OCI-LY7 (cell line): ENCODE measurements at regions not wholly inside any gene's neighbourhood (a gene's known extent, or its start where the extent isn't known, plus 50 kb on each side); places are given as distances from the start of the nearest gene placed in this dataset.

Source experiments
- BruUV-seq: library from RNA; stranded (reverse); fragments of 400-500 nt; replicated peaks from 2 replicates; lab custom pipeline; 2021; lab: Mats Ljungman, UMichigan
- CTCF ChIA-PET: fragments of 300-600 bp; sonication (Branson Sonifier 250); formaldehyde crosslinking; loops from one replicate; lab custom pipeline; 2022; ENCODE audit warnings: antibody characterized with exemption; ENCODE audit not compliant: unreplicated experiment; lab: Charles Lee
- POLR2A ChIA-PET: fragments of 300-600 bp; sonication (Branson Sonifier 250); formaldehyde crosslinking; loops from one replicate; lab custom pipeline; 2022; ENCODE audit warnings: antibody characterized with exemption; lab: Charles Lee
- DNase-seq: peaks from one replicate; pipeline ENCODE4 v3.0.0-alpha.2; 2015; ENCODE audit warnings: low spot score
- H2AFZ ChIP-seq: fragments of 200-600 bp; sonication (generic), shearing (Covaris generic); 2 replicates; pipeline ENCODE4 v1.6.1; 2014; ENCODE audit warnings: mild to moderate bottlenecking, antibody characterized with exemption, low read length, moderate library complexity
- H3K27ac ChIP-seq: fragments of 200-600 bp; sonication (generic); 2 replicates; pipeline ENCODE4 v1.5.1; 2014; ENCODE audit warnings: mixed run types, low read depth, mild to moderate bottlenecking, moderate library complexity, low read length, inconsistent platforms; ENCODE audit not compliant: poor library complexity, severe bottlenecking
- H3K36me3 ChIP-seq: fragments of 200-600 bp; sonication (generic); 2 replicates; pipeline ENCODE4 v1.6.1; 2014; ENCODE audit warnings: mild to moderate bottlenecking, antibody characterized with exemption, low read length, moderate library complexity, mixed read lengths; ENCODE audit not compliant: insufficient read depth
- H3K4me1 ChIP-seq: fragments of 200-600 bp; sonication (generic); 2 replicates; pipeline ENCODE4 v1.5.1; 2014; ENCODE audit warnings: mild to moderate bottlenecking, low read length; ENCODE audit not compliant: insufficient read depth, poor library complexity, severe bottlenecking
- H3K4me2 ChIP-seq: fragments of 200-600 bp; sonication (generic); 2 replicates; pipeline ENCODE4 v1.6.1; 2014; ENCODE audit warnings: mild to moderate bottlenecking, low read length
- H3K4me3 ChIP-seq: fragments of 200-600 bp; sonication (generic); 2 replicates; pipeline ENCODE4 v1.5.1; 2014; ENCODE audit warnings: mild to moderate bottlenecking, low read depth, low read length; ENCODE audit not compliant: poor library complexity, severe bottlenecking
- H3K79me2 ChIP-seq: fragments of 200-600 bp; sonication (generic); 2 replicates; pipeline ENCODE4 v1.6.1; 2016; ENCODE audit warnings: low read depth, mild to moderate bottlenecking, low read length, moderate library complexity, mixed read lengths; ENCODE audit not compliant: insufficient read depth
- H3K9me2 ChIP-seq: fragments of 200-600 bp; sonication (generic); 2 replicates; pipeline ENCODE4 v1.6.1; 2016; ENCODE audit warnings: mild to moderate bottlenecking, low read length, mixed read lengths; ENCODE audit not compliant: insufficient read depth
- H3K9me3 ChIP-seq: fragments of 200-600 bp; sonication (generic); 2 replicates; pipeline ENCODE4 v1.6.1; 2014; ENCODE audit warnings: mild to moderate bottlenecking, mixed run types, low read length, mixed read lengths
- H4K20me1 ChIP-seq: fragments of 200-600 bp; sonication (generic); 2 replicates; pipeline ENCODE4 v1.6.1; 2014; ENCODE audit warnings: mild to moderate bottlenecking, antibody characterized with exemption, low read length, moderate library complexity, mixed read lengths; ENCODE audit not compliant: insufficient read depth
- EZH2phosphoT487 ChIP-seq: fragments of 200-600 bp; sonication (generic); IDR thresholded peaks from 2 replicates; pipeline ENCODE4 v1.6.1; 2018; ENCODE audit warnings: low read depth, borderline replicate concordance, mild to moderate bottlenecking, mixed run types, antibody characterized with exemption, low read length, moderate library complexity, mixed read lengths
- intact Hi-C: fragments of 100-400 bp; cut with micrococcal nuclease; formaldehyde crosslinking; loops from one replicate; pipeline ENCODE4 v1.10.0; 2022; ENCODE audit not compliant: unreplicated experiment
- TF ChIP-seq, protein P1 (sequence below): fragments of 200-600 bp; sonication (generic); conservative IDR thresholded peaks from 2 replicates; pipeline ENCODE4 v1.5.1; 2014; ENCODE audit warnings: mild to moderate bottlenecking, antibody characterized with exemption, low read length, moderate library complexity, mixed read lengths

DNA sequence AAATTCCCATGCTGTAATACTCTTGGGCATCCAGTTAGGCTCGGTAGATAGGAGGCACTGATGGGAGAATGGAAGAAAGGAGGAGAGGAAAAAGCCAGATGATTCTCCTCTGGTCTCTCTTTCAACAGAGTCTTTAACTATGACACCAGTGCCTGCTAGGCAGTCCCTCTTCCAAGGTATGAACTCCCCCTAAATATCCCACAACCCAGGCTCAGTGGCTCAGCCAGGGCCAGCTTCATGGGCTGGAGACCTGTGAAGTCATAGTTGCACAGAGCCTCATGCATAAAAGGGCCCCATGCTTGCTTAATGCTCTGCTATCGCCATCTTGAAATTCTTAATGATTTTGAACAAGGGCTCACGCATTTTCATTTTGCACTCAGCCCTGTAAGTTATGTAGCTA, 869.2 kb upstream of the GCFC2 start:
- CTCF ChIA-PET = no interaction called here

DNA sequence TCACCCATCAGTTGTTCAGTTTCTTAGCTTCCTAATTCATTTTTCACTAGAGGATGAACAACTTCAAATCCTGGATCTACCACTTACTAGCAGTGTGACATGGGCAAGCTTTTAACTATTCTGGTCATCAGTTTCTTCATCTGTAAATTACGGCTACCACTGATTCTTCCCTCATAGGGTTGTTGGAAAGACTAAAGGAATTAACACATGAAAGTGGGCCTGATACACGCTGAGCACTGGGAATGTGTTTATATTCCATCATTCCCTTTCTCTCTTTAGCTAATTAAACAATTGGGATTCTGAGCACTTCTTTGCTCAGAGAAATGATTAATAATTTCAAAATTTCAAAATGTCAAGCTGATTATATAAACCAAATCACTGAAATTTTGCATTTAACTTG, 862.3 kb upstream of the GCFC2 start:
- intact Hi-C loops = no loop called here
- Histone ChIP-seq H3K4me2 (no peak overlapping the region), H3K4me3 (no peak overlapping the region), H4K20me1 (no peaks in the 10 kb centered on the region), H3K9me2 (no peaks in the 10 kb centered on the region), H3K9me3 (no peaks in the 10 kb centered on the region), H3K36me3 (no peaks in the 10 kb centered on the region), H3K79me2 (no peaks in the 10 kb centered on the region), H2AFZ (no peak overlapping the region), H3K27ac (no peak overlapping the region), H3K4me1 (no peaks in the 10 kb centered on the region)
- DNase-seq = no peak
- ChIA-PET POLR2A (interaction anchor here (0.8 kb wide), 1 partner anchor 19 kb away, joined by 3 read pairs; no protein-coding TSS in a partner anchor), CTCF (no interaction called here)
- BruUV-seq = no TSS peak
- TF ChIP-seq, protein P1, sequence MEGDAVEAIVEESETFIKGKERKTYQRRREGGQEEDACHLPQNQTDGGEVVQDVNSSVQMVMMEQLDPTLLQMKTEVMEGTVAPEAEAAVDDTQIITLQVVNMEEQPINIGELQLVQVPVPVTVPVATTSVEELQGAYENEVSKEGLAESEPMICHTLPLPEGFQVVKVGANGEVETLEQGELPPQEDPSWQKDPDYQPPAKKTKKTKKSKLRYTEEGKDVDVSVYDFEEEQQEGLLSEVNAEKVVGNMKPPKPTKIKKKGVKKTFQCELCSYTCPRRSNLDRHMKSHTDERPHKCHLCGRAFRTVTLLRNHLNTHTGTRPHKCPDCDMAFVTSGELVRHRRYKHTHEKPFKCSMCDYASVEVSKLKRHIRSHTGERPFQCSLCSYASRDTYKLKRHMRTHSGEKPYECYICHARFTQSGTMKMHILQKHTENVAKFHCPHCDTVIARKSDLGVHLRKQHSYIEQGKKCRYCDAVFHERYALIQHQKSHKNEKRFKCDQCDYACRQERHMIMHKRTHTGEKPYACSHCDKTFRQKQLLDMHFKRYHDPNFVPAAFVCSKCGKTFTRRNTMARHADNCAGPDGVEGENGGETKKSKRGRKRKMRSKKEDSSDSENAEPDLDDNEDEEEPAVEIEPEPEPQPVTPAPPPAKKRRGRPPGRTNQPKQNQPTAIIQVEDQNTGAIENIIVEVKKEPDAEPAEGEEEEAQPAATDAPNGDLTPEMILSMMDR = no peak
- no peak for TF ChIP-seq EZH2phosphoT487

More for the DNA sequence above, 869.2 kb upstream of the GCFC2 start:
- BruUV-seq = no TSS peak
- Histone ChIP-seq H3K9me3 (no peaks in the 10 kb centered on the region), H4K20me1 (no peaks in the 10 kb centered on the region), H2AFZ (no peak overlapping the region), H3K4me2 (no peak overlapping the region), H3K27ac (no peak overlapping the region), H3K4me3 (no peak overlapping the region), H3K9me2 (no peaks in the 10 kb centered on the region), H3K4me1 (no peaks in the 10 kb centered on the region), H3K36me3 (no peaks in the 10 kb centered on the region), H3K79me2 (no peaks in the 10 kb centered on the region)
- POLR2A ChIA-PET = no interaction called here
- DNase-seq = no peak
- intact Hi-C loops = no loop called here
- TF ChIP-seq, protein P1 = no peak
- no peak for TF ChIP-seq EZH2phosphoT487

DNA sequence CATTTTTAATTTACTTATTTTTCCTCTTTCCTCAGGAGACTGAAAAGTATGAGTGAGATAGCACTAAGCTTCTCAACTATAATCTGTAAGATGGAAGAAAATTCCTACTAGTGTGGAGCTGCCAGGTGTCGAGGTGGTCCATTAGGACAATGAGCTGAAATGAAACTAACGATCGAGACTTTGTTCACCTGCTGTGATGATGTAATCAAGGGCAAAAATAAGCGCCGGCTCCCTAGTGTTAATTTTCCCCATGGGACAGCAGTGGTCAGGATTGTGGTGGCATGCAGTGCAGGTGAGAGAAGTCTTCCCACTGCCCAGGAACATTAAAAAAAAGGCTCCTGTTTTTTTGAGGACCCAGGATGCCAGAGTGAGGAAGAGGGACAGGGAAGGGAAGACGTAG, 859.1 kb upstream of the GCFC2 start:
- no peak overlapping the region for H3K4me2 ChIP-seq
- no peaks in the 10 kb centered on the region for H3K9me3 ChIP-seq
- ChIA-PET CTCF (no interaction called here), POLR2A (no interaction called here)
- H3K36me3 ChIP-seq = no peaks in the 10 kb centered on the region
- DNase-seq = no peak
- H4K20me1 ChIP-seq = no peaks in the 10 kb centered on the region
- no peak overlapping the region for H3K4me3 ChIP-seq
- no peaks in the 10 kb centered on the region for H3K79me2 ChIP-seq
- TF ChIP-seq EZH2phosphoT487 = no peak
- TF ChIP-seq, protein P1 = no peak
- no peak overlapping the region for H2AFZ ChIP-seq
- BruUV-seq = no TSS peak
- H3K9me2 ChIP-seq = no peaks in the 10 kb centered on the region
- intact Hi-C loops = no loop called here
- no peak overlapping the region for H3K27ac ChIP-seq
- no peaks in the 10 kb centered on the region for H3K4me1 ChIP-seq
